ENCODE measurements at regions not wholly inside any gene's neighbourhood (a gene's known extent, or its start where the extent isn't known, plus 50 kb on each side); places are given as distances from the start of the nearest gene placed in this dataset.

GRCh38 chr4:180909279-180909678 lies 1333.9 kb upstream of the TENM3 start:
- DNase-seq = peak; percentile 0

- no peak for DNase-seq
Observed at GRCh38 chr4:180913750-180914149, 1329.5 kb upstream of the TENM3 start.

GRCh38 chr4:180923486-180923885 lies 1319.7 kb upstream of the TENM3 start:
- DNase-seq = no peak

GRCh38 chr4:180925805-180926204 lies 1317.4 kb upstream of the TENM3 start:
- DNase-seq = no peak

- DNase-seq = no peak
Observed at GRCh38 chr4:180926277-180926676, 1316.9 kb upstream of the TENM3 start.

GRCh38 chr4:180932370-180933001 lies 1310.7 kb upstream of the TENM3 start:
- no peak for DNase-seq

- DNase-seq = no peak
Observed at GRCh38 chr4:180937083-180937482, 1306.1 kb upstream of the TENM3 start.

- no peak for DNase-seq
Observed at GRCh38 chr4:180940680-180941079, 1302.5 kb upstream of the TENM3 start.

- no peak for DNase-seq
Observed at GRCh38 chr4:180942367-180942916, 1300.8 kb upstream of the TENM3 start.

GRCh38 chr4:180946188-180946587 lies 1297.0 kb upstream of the TENM3 start:
- no peak for DNase-seq

GRCh38 chr4:180947425-180947824 lies 1295.8 kb upstream of the TENM3 start:
- DNase-seq = no peak

GRCh38 chr4:180949424-180950213 lies 1293.6 kb upstream of the TENM3 start:
- DNase-seq = no peak

GRCh38 chr4:180950377-180950776 lies 1292.8 kb upstream of the TENM3 start:
- no peak for DNase-seq

GRCh38 chr4:180951312-180951711 lies 1291.9 kb upstream of the TENM3 start:
- DNase-seq = no peak

GRCh38 chr4:180953572-180953971 lies 1289.6 kb upstream of the TENM3 start:
- no peak for DNase-seq

GRCh38 chr4:180960743-180961401 lies 1282.3 kb upstream of the TENM3 start:
- DNase-seq = no peak

GRCh38 chr4:180962268-180962667 lies 1280.9 kb upstream of the TENM3 start:
- DNase-seq = no peak

- DNase-seq = no peak
Observed at GRCh38 chr4:180966312-180966711, 1276.9 kb upstream of the TENM3 start.

- DNase-seq = no peak
Observed at GRCh38 chr4:180967936-180968335, 1275.3 kb upstream of the TENM3 start.

- no peak for DNase-seq
Observed at GRCh38 chr4:180973894-180974293, 1269.3 kb upstream of the TENM3 start.

- DNase-seq = no peak
Observed at GRCh38 chr4:180990931-180991330, 1252.3 kb upstream of the TENM3 start.

- DNase-seq = no peak
Observed at GRCh38 chr4:180993244-180993836, 1249.9 kb upstream of the TENM3 start.

- DNase-seq = no peak
Observed at GRCh38 chr4:180994722-180995121, 1248.5 kb upstream of the TENM3 start.
